IPS-18a (cell line): ENCODE measurements at regions not wholly inside any gene's neighbourhood (a gene's known extent, or its start where the extent isn't known, plus 50 kb on each side); places are given as distances from the start of the nearest gene placed in this dataset.
"Not testable (repeated sequence)": the region's sequence is repeated elsewhere in the genome, so short reads cannot be mapped to it uniquely, and the experiment has no call there.

Source experiments
- H3K27ac ChIP-seq: one replicate; pipeline ENCODE4 v1.5.1; 2013; ENCODE audit warnings: low read length
- H3K27me3 ChIP-seq: one replicate; pipeline ENCODE4 v1.6.1; 2013; ENCODE audit warnings: mild to moderate bottlenecking, low read length; ENCODE audit not compliant: control insufficient read depth, insufficient read depth
- H3K36me3 ChIP-seq: one replicate; pipeline ENCODE4 v1.6.1; 2013; ENCODE audit warnings: low read depth, low read length; ENCODE audit not compliant: control insufficient read depth
- H3K4me1 ChIP-seq: one replicate; pipeline ENCODE4 v1.6.1; 2013; ENCODE audit warnings: low read depth, low read length; ENCODE audit not compliant: control insufficient read depth
- H3K4me3 ChIP-seq: one replicate; pipeline ENCODE4 v1.5.1; 2013; ENCODE audit warnings: low read length
- H3K9ac ChIP-seq: one replicate; pipeline ENCODE4 v1.6.1; 2013; ENCODE audit warnings: mild to moderate bottlenecking, low read length, moderate library complexity
- H3K9me3 ChIP-seq: one replicate; pipeline ENCODE4 v1.6.1; 2013; ENCODE audit warnings: low read depth, low read length; ENCODE audit not compliant: control insufficient read depth

- Histone ChIP-seq H3K4me3 (no peak overlapping the region), H3K36me3 (no peaks in the 10 kb centered on the region), H3K27me3 (no peaks in the 10 kb centered on the region), H3K4me1 (peaks cover 8% of the 10 kb centered on the region), H3K9me3 (no peaks in the 10 kb centered on the region), H3K27ac (peak overlapping the region; percentile 34), H3K9ac (no peak overlapping the region)
Measured at GRCh38 chr3:147298511-147298982, 107.8 kb downstream of the ZIC4 start.

- Histone ChIP-seq H3K4me3 (no peak overlapping the region), H3K9ac (no peak overlapping the region), H3K9me3 (no peaks in the 10 kb centered on the region), H3K4me1 (peaks cover 8% of the 10 kb centered on the region), H3K27ac (no peak overlapping the region), H3K36me3 (no peaks in the 10 kb centered on the region), H3K27me3 (no peaks in the 10 kb centered on the region)
Measured at GRCh38 chr3:147297761-147298350, 108.5 kb downstream of the ZIC4 start.

- not testable (repeated sequence) for H3K27me3 ChIP-seq, H3K4me1 ChIP-seq, H3K9me3 ChIP-seq, H3K27ac ChIP-seq, H3K9ac ChIP-seq, H3K4me3 ChIP-seq, H3K36me3 ChIP-seq
Measured at GRCh38 chr3:147287370-147287769, 119.0 kb downstream of the ZIC4 start.

- H3K27ac ChIP-seq: no peak overlapping the region
- H3K36me3 ChIP-seq: no peaks in the 10 kb centered on the region
- no peak overlapping the region for H3K4me3 ChIP-seq
- H3K4me1 ChIP-seq: no peaks in the 10 kb centered on the region
- no peak overlapping the region for H3K9ac ChIP-seq
- no peaks in the 10 kb centered on the region for H3K9me3 ChIP-seq
- no peaks in the 10 kb centered on the region for H3K27me3 ChIP-seq
Measured at GRCh38 chr3:147269907-147270306, 136.4 kb downstream of the ZIC4 start.

- no peaks in the 10 kb centered on the region for H3K36me3 ChIP-seq
- no peak overlapping the region for H3K27ac ChIP-seq
- H3K27me3 ChIP-seq: no peaks in the 10 kb centered on the region
- no peak overlapping the region for H3K9ac ChIP-seq
- no peaks in the 10 kb centered on the region for H3K9me3 ChIP-seq
- H3K4me1 ChIP-seq: no peaks in the 10 kb centered on the region
- no peak overlapping the region for H3K4me3 ChIP-seq
Measured at GRCh38 chr3:147267434-147267833, 138.9 kb downstream of the ZIC4 start.

GRCh38 chr3:147257944-147258343 is 148.4 kb downstream of the ZIC4 start:
- H3K36me3 ChIP-seq: no peaks in the 10 kb centered on the region
- no peaks in the 10 kb centered on the region for H3K4me1 ChIP-seq
- H3K9ac ChIP-seq: no peak overlapping the region
- no peaks in the 10 kb centered on the region for H3K27me3 ChIP-seq
- no peak overlapping the region for H3K27ac ChIP-seq
- no peaks in the 10 kb centered on the region for H3K9me3 ChIP-seq
- no peak overlapping the region for H3K4me3 ChIP-seq

- Histone ChIP-seq H3K9ac (no peak overlapping the region), H3K9me3 (no peaks in the 10 kb centered on the region), H3K4me3 (no peak overlapping the region), H3K27ac (no peak overlapping the region), H3K4me1 (no peaks in the 10 kb centered on the region), H3K27me3 (no peaks in the 10 kb centered on the region), H3K36me3 (no peaks in the 10 kb centered on the region)
Measured at GRCh38 chr3:147256739-147257138, 149.6 kb downstream of the ZIC4 start.

- no peak overlapping the region for H3K4me3 ChIP-seq
- H3K27ac ChIP-seq: no peak overlapping the region
Measured at GRCh38 chr3:147246906-147247305, 159.4 kb downstream of the ZIC4 start.

GRCh38 chr3:147245638-147246037 is 160.7 kb downstream of the ZIC4 start:
- H3K9me3 ChIP-seq, H3K36me3 ChIP-seq, H3K4me1 ChIP-seq, H3K27ac ChIP-seq, H3K9ac ChIP-seq, H3K4me3 ChIP-seq, H3K27me3 ChIP-seq: not testable (repeated sequence)

More at GRCh38 chr3:147246906-147247305, 159.4 kb downstream of the ZIC4 start:
- Histone ChIP-seq H3K9ac (no peak overlapping the region), H3K27me3 (no peaks in the 10 kb centered on the region), H3K36me3 (no peaks in the 10 kb centered on the region), H3K9me3 (no peaks in the 10 kb centered on the region), H3K4me1 (peaks cover 5% of the 10 kb centered on the region)

GRCh38 chr3:147245022-147245421 is 161.3 kb downstream of the ZIC4 start:
- not testable (repeated sequence) for H3K36me3 ChIP-seq, H3K9ac ChIP-seq, H3K27ac ChIP-seq, H3K4me3 ChIP-seq, H3K4me1 ChIP-seq, H3K27me3 ChIP-seq, H3K9me3 ChIP-seq

GRCh38 chr3:147244397-147244796 is 161.9 kb downstream of the ZIC4 start:
- Histone ChIP-seq H3K4me3 (no peak overlapping the region), H3K27ac (no peak overlapping the region), H3K9me3 (no peaks in the 10 kb centered on the region), H3K9ac (no peak overlapping the region), H3K27me3 (no peaks in the 10 kb centered on the region), H3K4me1 (peaks cover 5% of the 10 kb centered on the region), H3K36me3 (no peaks in the 10 kb centered on the region)

GRCh38 chr3:147240581-147240980 is 165.8 kb downstream of the ZIC4 start:
- no peak overlapping the region for H3K27ac ChIP-seq
- H3K4me1 ChIP-seq: no peaks in the 10 kb centered on the region
- no peaks in the 10 kb centered on the region for H3K36me3 ChIP-seq
- no peaks in the 10 kb centered on the region for H3K9me3 ChIP-seq
- no peak overlapping the region for H3K4me3 ChIP-seq
- no peaks in the 10 kb centered on the region for H3K27me3 ChIP-seq
- no peak overlapping the region for H3K9ac ChIP-seq
